Glomerular visceral epithelial cell (primary cell): ENCODE measurements at regions not wholly inside any gene's neighbourhood (a gene's known extent, or its start where the extent isn't known, plus 50 kb on each side); places are given as distances from the start of the nearest gene placed in this dataset.

Source experiments
- DNase-seq: peaks from one replicate; pipeline ENCODE4 v3.0.0-alpha.2; 2016; ENCODE audit errors: extremely low spot score

- no peak for DNase-seq
Measured at GRCh38 chr14:71395636-71396035, 488.4 kb downstream of the PCNX1 start.

GRCh38 chr14:71396050-71396677 lies 488.9 kb downstream of the PCNX1 start:
- no peak for DNase-seq

DNA sequence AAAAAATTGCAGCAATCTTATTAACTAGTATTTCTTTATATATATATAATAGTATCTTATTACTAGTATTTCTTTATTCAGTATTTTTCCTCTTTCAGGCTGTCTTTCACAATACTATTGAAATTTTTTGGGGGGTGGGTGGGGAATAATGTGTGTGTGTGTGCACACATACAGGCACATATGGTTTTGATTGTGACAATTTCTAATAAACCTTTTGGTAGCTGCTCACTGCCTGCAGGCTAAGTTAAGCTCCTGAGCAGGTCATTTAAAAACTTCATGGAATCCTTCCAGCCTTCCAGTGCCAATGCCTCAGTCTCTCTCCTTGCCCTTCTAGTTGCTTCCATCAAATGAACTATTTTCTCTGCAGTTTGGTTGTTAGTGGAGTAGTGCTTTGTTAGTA lies 490.1 kb downstream of the PCNX1 start:
- no peak for DNase-seq

- no peak for DNase-seq
Measured at GRCh38 chr14:71398450-71398849, 491.2 kb downstream of the PCNX1 start.

DNA sequence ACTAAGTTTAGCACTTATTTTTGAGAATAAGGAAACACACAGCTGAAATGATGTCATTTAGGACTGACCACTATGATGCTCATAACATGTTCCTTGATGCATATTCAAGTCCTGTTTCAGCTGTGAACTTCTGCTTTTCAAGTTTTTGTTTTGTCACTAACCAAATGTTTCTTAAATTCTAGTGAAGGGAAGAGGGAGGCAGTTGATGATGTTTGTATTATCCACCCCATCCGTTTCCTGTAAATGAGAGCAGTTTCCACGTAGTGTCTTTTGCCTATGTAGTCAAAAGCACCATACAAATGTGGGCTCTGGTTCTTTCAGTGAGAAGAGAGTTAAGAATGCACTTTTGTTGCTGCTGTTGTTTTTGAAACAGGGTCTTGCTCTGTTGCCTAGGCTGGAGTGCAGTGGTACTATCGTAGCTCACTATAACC lies 491.8 kb downstream of the PCNX1 start:
- no peak for DNase-seq

DNA sequence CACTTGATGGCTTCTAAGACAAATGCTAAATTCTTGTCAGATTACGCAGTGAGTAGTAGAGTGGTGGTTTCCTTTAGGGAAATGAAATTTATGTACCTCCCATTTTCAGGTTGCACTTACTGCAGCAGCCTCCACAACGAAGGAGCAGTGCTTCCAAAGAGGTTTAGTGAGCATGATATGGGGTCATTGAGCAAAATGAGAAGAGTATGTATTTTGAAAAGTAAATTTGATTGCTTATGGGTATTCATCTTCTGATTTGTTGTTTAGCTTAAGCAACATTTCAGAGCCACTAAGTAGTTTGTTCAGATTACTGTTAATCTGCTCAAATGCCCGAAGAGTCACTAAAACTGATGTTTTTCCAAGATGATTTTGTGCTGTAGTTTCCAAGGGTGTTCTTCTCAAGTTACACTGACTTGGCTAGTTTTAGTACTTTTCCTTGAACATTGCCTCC lies 493.6 kb downstream of the PCNX1 start:
- no peak for DNase-seq

DNA sequence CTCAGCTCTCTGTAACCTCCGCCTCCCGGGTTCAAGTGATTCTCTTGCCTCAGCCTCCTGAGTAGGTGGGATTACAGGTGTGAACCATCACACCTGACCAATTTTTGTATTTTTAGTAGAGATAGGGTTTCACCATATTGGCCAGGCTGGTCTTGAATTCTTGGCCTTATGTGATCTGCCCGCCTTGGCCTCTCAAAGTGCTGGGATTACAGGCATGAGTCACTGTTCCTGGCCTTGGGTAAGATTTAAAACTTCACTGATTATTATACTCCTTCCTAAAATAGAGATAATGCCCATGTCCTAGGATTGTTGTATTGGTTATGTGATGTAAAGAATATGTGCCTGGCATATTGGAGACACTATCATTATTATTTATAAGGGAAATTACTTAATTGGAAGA lies 495.2 kb downstream of the PCNX1 start:
- peak; percentile 5 for DNase-seq

DNA sequence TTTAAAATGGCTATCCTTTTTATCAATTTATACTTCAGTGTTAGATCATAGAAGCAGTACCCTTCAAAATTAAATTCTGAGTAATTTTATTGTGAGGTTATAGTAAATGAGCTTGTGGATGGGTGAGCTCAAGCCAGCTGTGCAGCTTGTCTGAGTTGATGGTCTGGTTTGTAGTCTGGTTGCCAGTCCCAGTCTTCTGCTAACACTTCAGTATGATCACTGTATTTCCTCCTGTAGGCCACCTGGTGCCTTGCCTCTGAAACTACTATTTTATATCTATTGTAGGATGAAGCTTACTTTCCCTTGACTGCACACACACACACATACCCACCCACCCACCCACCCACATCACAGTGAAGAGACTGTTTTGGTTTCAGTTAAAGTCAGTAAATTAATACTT lies 496.4 kb downstream of the PCNX1 start:
- DNase-seq: peak; percentile 14

DNA sequence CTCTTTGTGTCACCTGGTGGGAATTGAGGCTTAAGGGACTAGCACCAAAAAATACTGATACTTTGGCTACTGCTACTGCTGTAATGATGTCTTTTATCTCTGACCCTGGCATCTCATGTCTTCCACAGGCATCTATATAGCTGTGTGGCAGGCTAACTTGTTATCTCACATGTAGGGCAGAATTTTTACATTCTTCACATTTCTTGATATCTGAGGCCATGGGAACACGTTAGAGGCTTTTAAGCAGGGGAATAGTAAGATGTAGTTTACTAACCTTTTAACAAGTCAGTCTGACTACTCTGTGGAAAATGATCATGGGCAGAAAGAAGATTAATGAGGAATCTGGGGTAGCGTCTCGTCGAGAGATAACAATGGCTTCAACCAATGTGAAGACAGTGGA lies 498.4 kb downstream of the PCNX1 start:
- no peak for DNase-seq

GRCh38 chr14:71408362-71409030 lies 501.2 kb downstream of the PCNX1 start:
- peak; percentile 2 for DNase-seq

DNA sequence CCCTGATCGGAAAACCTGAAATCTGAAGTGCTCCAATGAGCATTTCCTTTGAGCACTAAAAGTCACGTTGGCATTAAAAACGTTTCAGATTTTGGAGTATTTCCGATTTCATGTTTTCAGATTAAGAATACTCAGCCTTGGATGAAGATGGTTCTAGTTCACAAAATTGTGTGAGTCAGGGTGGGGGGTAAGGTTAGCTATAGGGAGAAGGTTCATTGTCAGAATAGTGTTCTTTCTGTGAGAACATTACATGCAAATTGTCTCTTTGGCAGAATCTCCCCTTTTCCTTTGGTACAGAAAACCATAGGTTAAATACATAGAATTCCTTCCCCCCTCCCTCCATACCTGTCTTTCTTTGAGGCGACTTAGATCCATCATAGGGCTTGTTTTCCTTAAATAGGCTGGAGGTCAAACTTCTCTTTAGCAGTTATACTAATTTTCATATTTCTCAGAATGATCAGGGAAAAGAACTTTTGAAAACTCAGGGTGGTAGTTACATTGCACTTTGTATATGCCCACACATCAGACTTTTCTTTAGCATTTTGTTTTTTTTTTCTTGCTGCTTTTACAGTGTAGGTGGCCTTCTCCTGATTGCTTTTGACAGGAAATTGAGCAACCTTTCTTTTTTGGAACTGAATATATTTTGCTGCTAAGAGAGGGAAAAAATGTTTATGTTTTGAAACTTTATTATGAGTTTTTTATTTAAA lies 503.5 kb downstream of the PCNX1 start:
- no peak for DNase-seq

- no peak for DNase-seq
Measured at GRCh38 chr14:71411285-71411595, 504.0 kb downstream of the PCNX1 start.

GRCh38 chr14:71411738-71412137 lies 504.5 kb downstream of the PCNX1 start:
- DNase-seq: no peak

- no peak for DNase-seq
Measured at GRCh38 chr14:71414631-71415403, 507.6 kb downstream of the PCNX1 start.

DNA sequence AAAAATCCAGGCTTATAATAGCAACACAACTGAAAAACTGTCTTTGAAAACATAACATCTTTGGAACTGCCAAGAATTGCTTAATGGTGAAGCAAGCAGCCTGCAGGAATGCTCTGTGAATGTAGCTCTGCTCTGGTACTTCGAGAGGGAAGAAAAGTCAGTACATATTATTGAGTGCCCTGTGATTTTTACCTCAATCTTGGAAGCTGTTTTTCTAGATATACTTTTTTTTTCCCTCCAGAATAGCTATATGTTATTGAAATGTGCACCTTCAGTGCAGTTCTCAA lies 508.1 kb downstream of the PCNX1 start:
- no peak for DNase-seq

DNA sequence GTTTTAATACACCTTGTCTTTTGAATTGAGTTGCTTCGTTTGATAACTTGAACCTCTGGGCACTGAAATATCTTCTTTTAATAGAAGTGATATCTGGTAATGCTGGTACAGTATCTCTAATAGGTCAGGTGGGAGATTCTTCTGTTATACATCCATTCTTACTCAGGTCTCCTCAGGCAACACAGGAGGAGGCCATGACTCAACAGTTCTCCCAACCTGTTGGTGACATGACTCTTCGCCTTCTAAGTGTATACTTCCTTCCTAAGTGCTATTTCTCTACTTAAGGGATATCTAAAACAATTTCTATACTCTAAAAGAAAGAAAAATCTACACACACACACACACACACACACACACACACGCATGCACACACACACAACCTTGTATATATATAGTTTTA lies 509.1 kb downstream of the PCNX1 start:
- no peak for DNase-seq

GRCh38 chr14:71418532-71419245 lies 511.4 kb downstream of the PCNX1 start:
- no peak for DNase-seq

DNA sequence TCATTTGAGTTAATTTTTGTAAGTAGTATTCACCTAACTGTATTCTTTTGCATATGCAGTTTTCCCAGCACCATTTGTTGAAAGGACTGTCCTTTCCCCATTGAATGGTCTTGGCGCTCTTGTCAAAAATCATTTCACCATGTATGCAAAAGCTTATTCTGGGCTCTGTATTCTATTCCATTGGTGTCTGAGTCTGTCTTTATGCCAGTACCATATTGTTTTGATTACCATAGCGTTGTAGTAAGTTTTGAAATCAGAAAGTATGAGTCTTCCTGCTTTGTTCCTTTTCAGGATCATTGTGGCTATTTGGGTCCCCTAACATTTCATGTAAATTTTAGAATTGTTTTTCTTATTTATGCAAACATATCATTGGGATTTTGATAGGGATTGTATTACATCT lies 508.7 kb upstream of the RGS6 start:
- DNase-seq: no peak

GRCh38 chr14:71424941-71425340 lies 507.3 kb upstream of the RGS6 start:
- no peak for DNase-seq

DNA sequence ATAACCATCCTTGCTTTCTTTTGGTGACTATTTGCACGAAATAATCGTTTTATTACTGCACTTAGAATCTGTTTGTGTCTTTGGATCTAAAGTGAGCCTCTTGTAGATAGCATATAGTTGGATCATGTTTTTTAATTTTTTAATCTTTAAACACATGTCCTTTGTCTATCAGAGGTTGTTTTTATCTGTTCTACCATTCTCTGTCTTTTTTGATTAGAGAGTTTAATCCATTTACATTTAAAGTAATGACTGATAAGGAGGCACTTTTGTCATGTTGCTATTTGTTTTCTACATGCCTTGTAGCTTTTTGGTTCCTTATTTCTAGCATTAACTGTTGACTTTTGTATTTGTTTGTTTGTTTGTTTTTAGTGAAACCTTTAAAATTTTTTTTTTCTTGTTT lies 506.2 kb upstream of the RGS6 start:
- DNase-seq: no peak

- no peak for DNase-seq
Measured at GRCh38 chr14:71429902-71430301, 502.3 kb upstream of the RGS6 start.

GRCh38 chr14:71430321-71430677 lies 501.9 kb upstream of the RGS6 start:
- no peak for DNase-seq
